SK-N-SH treated with all-trans-retinoic acid at 6 μM for 48 hours (cell line): ENCODE measurements at regions not wholly inside any gene's neighbourhood (a gene's known extent, or its start where the extent isn't known, plus 50 kb on each side); places are given as distances from the start of the nearest gene placed in this dataset.

Experiments
- ATAC-seq: fragments of 200-7000 bp; cut with Tn5 transposase; 3 replicates; pipeline ENCODE4 v1.9.1; 2020; ENCODE audit warnings: mild to moderate bottlenecking, moderate library complexity
- ARNTL ChIP-seq: fragments of 450-650 bp; formaldehyde crosslinking; IDR thresholded peaks from 2 replicates; pipeline ENCODE4 v1.5.0; 2020; ENCODE audit warnings: low read depth, mild to moderate bottlenecking, moderate library complexity, borderline replicate concordance
- BACH2 ChIP-seq: fragments of 250-450 bp; sonication (Bioruptor Pico); IDR thresholded peaks from 2 replicates; pipeline ENCODE4 v1.9.0; 2021; ENCODE audit warnings: mild to moderate bottlenecking, borderline replicate concordance
- CREB5 ChIP-seq: fragments of 250-450 bp; sonication (Bioruptor Pico); IDR thresholded peaks from 2 replicates; pipeline ENCODE4 v1.5.1; 2020; ENCODE audit warnings: low read depth, mild to moderate bottlenecking, moderate library complexity
- CSDC2 ChIP-seq: fragments of 250-450 bp; sonication (Bioruptor Pico); IDR thresholded peaks from 2 replicates; pipeline ENCODE4 v1.5.0; 2020; ENCODE audit warnings: mild to moderate bottlenecking, moderate library complexity
- CSRNP3 ChIP-seq: fragments of 250-450 bp; sonication (Bioruptor Pico); IDR thresholded peaks from 2 replicates; pipeline ENCODE4 v1.5.1; 2021; ENCODE audit warnings: mild to moderate bottlenecking, moderate library complexity
- ESRRG ChIP-seq: fragments of 250-450 bp; sonication (Bioruptor Pico); IDR thresholded peaks from 2 replicates; pipeline ENCODE4 v1.6.1; 2021; ENCODE audit warnings: mild to moderate bottlenecking
- GLIS3 ChIP-seq: fragments of 250-450 bp; sonication (Bioruptor Pico); IDR thresholded peaks from 2 replicates; pipeline ENCODE4 v1.5.0; 2020; ENCODE audit warnings: mild to moderate bottlenecking, moderate library complexity
- ISL1 ChIP-seq: fragments of 250-450 bp; sonication (Bioruptor Pico); IDR thresholded peaks from 2 replicates; pipeline ENCODE4 v2.1.2; 2022; ENCODE audit warnings: mild to moderate bottlenecking, moderate library complexity
- OSR1 ChIP-seq: fragments of 250-450 bp; sonication (Bioruptor Pico); IDR thresholded peaks from 2 replicates; pipeline ENCODE4 v1.8.0; 2022; ENCODE audit warnings: moderate library complexity, mild to moderate bottlenecking, inconsistent platforms
- PATZ1 ChIP-seq: fragments of 250-450 bp; sonication (Bioruptor Pico); IDR thresholded peaks from 2 replicates; pipeline ENCODE4 v1.8.0; 2020; ENCODE audit warnings: mild to moderate bottlenecking, moderate library complexity, borderline replicate concordance
- POU6F1 ChIP-seq: fragments of 250-450 bp; sonication (Bioruptor Pico); IDR thresholded peaks from 2 replicates; pipeline ENCODE4 v1.8.0; 2021; ENCODE audit warnings: low read depth, mild to moderate bottlenecking, moderate library complexity, borderline replicate concordance
- PPARA ChIP-seq: fragments of 250-450 bp; sonication (Bioruptor Pico); IDR thresholded peaks from 2 replicates; pipeline ENCODE4 v1.5.0; 2020; ENCODE audit warnings: mild to moderate bottlenecking, borderline replicate concordance
- RARB ChIP-seq: fragments of 250-450 bp; sonication (Bioruptor Pico); IDR thresholded peaks from 2 replicates; pipeline ENCODE4 v1.8.0; 2021; ENCODE audit warnings: mild to moderate bottlenecking, moderate library complexity
- SNAI2 ChIP-seq: fragments of 250-450 bp; sonication (Bioruptor Pico); IDR thresholded peaks from 2 replicates; pipeline ENCODE4 v1.5.0; 2020; ENCODE audit warnings: mild to moderate bottlenecking, moderate library complexity
- TCF4 ChIP-seq: fragments of 250-450 bp; sonication (Bioruptor Pico); IDR thresholded peaks from 2 replicates; pipeline ENCODE4 v1.8.0; 2021; ENCODE audit warnings: mild to moderate bottlenecking, moderate library complexity, borderline replicate concordance
- TOX ChIP-seq: fragments of 250-450 bp; sonication (Bioruptor Pico); IDR thresholded peaks from 2 replicates; pipeline ENCODE4 v1.8.0; 2021; ENCODE audit warnings: mild to moderate bottlenecking, moderate library complexity, borderline replicate concordance
- ZC3H10 ChIP-seq: fragments of 250-450 bp; sonication (Bioruptor Pico); IDR thresholded peaks from 2 replicates; pipeline ENCODE4 v1.5.1; 2021; ENCODE audit warnings: mild to moderate bottlenecking, moderate library complexity
- ZFP3 ChIP-seq: fragments of 250-450 bp; sonication (Bioruptor Pico); IDR thresholded peaks from 2 replicates; pipeline ENCODE4 v1.5.0; 2020; ENCODE audit warnings: mild to moderate bottlenecking, moderate library complexity
- ZFP30 ChIP-seq: fragments of 450-650 bp; formaldehyde crosslinking; IDR thresholded peaks from 2 replicates; pipeline ENCODE4 v1.5.0; 2022; ENCODE audit warnings: mild to moderate bottlenecking, moderate library complexity
- ZNF565 ChIP-seq: fragments of 450-650 bp; formaldehyde crosslinking; conservative IDR thresholded peaks from 2 replicates; pipeline ENCODE4 v1.5.0; 2020; ENCODE audit warnings: low read depth, mild to moderate bottlenecking, moderate library complexity
- ZNF70 ChIP-seq: fragments of 450-650 bp; formaldehyde crosslinking; IDR thresholded peaks from 2 replicates; pipeline ENCODE4 v1.5.0; 2020; ENCODE audit warnings: mild to moderate bottlenecking, moderate library complexity
- ZNF8 ChIP-seq: fragments of 450-650 bp; formaldehyde crosslinking; IDR thresholded peaks from 2 replicates; pipeline ENCODE4 v1.5.0; 2020; ENCODE audit warnings: mild to moderate bottlenecking, moderate library complexity
- TF ChIP-seq, protein P1 (sequence below): fragments of 250-450 bp; sonication (Bioruptor Pico); IDR thresholded peaks from 2 replicates; pipeline ENCODE4 v1.5.0; 2020; ENCODE audit warnings: mild to moderate bottlenecking, moderate library complexity

DNA sequence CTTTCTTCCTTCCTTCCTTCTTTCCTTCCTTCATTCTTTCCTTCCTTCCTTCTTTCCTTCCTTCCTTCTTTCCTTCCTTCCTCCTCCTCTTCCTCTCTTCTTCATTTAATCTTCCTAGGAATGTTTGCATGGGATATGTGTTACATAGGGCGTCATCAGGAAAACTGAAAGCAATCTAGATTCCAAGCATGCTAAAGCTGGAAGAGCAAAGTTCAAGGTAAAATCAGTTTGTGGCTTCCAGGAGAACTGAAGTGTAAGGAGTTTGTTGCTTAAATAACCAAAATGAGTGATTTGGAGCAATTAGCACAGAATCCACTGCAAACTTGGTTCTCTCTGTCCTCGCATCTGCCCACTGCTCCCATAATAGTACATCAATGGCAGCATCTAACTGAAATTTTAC, 716.2 kb downstream of the GBE1 start (continued):
- TF ChIP-seq ZC3H10 (CRISPR knock-in tag): no peak
- TF ChIP-seq ARNTL (CRISPR knock-in tag): no peak
- TF ChIP-seq, all 23 proteins: peak for 0

GRCh38 chr3:81043660-81044199, 717.7 kb downstream of the GBE1 start:
- ATAC-seq: peak; percentile 36; the same call in 1 of the 3 replicates
- no peak for TF ChIP-seq OSR1
- TF ChIP-seq ZNF8 (CRISPR knock-in tag): peak; percentile 30; the same call in 1 of the 2 replicates
- 0 out of 2 replicates have a peak, but pooled peaks have one; percentile 14 for TF ChIP-seq ESRRG (CRISPR knock-in tag)
- no peak for TF ChIP-seq RARB (CRISPR knock-in tag)
- 0 out of 2 replicates have a peak, but pooled peaks have one; percentile 27 for TF ChIP-seq ZFP3 (CRISPR knock-in tag)
- TF ChIP-seq, protein P1, sequence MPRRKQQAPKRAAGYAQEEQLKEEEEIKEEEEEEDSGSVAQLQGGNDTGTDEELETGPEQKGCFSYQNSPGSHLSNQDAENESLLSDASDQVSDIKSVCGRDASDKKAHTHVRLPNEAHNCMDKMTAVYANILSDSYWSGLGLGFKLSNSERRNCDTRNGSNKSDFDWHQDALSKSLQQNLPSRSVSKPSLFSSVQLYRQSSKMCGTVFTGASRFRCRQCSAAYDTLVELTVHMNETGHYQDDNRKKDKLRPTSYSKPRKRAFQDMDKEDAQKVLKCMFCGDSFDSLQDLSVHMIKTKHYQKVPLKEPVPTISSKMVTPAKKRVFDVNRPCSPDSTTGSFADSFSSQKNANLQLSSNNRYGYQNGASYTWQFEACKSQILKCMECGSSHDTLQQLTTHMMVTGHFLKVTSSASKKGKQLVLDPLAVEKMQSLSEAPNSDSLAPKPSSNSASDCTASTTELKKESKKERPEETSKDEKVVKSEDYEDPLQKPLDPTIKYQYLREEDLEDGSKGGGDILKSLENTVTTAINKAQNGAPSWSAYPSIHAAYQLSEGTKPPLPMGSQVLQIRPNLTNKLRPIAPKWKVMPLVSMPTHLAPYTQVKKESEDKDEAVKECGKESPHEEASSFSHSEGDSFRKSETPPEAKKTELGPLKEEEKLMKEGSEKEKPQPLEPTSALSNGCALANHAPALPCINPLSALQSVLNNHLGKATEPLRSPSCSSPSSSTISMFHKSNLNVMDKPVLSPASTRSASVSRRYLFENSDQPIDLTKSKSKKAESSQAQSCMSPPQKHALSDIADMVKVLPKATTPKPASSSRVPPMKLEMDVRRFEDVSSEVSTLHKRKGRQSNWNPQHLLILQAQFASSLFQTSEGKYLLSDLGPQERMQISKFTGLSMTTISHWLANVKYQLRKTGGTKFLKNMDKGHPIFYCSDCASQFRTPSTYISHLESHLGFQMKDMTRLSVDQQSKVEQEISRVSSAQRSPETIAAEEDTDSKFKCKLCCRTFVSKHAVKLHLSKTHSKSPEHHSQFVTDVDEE (CRISPR knock-in tag): no peak
- no peak for TF ChIP-seq ZNF70
- TF ChIP-seq PATZ1: no peak
- TF ChIP-seq CSDC2 (CRISPR knock-in tag): no peak
- TF ChIP-seq ZC3H10 (CRISPR knock-in tag): no peak
- peak; percentile 84 for TF ChIP-seq ISL1 (CRISPR knock-in tag)
- peak; percentile 84 for TF ChIP-seq TCF4
- no peak for TF ChIP-seq SNAI2 (CRISPR knock-in tag)
- peak; percentile 95 for TF ChIP-seq CREB5
- TF ChIP-seq ZNF565 (CRISPR knock-in tag): no peak
- TF ChIP-seq TOX (CRISPR knock-in tag): no peak
- TF ChIP-seq BACH2 (CRISPR knock-in tag): no peak
- no peak for TF ChIP-seq PPARA (CRISPR knock-in tag)
- TF ChIP-seq POU6F1 (CRISPR knock-in tag): no peak
- TF ChIP-seq ARNTL (CRISPR knock-in tag): no peak
- TF ChIP-seq GLIS3 (CRISPR knock-in tag): no peak
- TF ChIP-seq ZFP30 (CRISPR knock-in tag): no peak
- no peak; the same call in 1 of the 2 replicates for TF ChIP-seq CSRNP3

DNA sequence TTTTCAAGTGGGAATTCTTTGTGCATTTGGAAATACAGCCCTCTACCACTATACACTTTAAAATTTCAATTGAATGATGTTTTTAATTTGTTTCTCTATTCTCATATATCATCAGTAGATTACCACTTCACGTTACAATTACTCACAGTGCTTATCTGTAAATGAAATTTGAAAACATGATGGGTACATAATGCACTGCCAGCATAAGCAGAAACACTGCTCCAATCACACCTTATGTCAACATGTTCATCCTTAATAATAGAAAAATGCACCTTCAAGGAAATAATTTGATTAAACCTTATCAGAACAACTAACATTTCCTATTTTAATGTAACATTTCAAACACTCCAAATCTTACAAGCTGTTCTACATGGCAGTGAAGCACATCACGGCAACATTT, 718.4 kb downstream of the GBE1 start:
- TF ChIP-seq PATZ1 (no peak), ISL1 (CRISPR knock-in tag) (peak; percentile 45), SNAI2 (CRISPR knock-in tag) (no peak), ESRRG (CRISPR knock-in tag) (no peak)
- ATAC-seq: no peak
